HG03442 (cell line): ENCODE measurements at regions not wholly inside any gene's neighbourhood (a gene's known extent, or its start where the extent isn't known, plus 50 kb on each side); places are given as distances from the start of the nearest gene placed in this dataset.

Experiments used
- ATAC-seq: cut with Tn5 transposase; IDR thresholded peaks from one replicate; pipeline ENCODE4 v1.9.1; 2021; ENCODE audit warnings: mild to moderate bottlenecking, moderate library complexity; ENCODE audit not compliant: unreplicated experiment

DNA sequence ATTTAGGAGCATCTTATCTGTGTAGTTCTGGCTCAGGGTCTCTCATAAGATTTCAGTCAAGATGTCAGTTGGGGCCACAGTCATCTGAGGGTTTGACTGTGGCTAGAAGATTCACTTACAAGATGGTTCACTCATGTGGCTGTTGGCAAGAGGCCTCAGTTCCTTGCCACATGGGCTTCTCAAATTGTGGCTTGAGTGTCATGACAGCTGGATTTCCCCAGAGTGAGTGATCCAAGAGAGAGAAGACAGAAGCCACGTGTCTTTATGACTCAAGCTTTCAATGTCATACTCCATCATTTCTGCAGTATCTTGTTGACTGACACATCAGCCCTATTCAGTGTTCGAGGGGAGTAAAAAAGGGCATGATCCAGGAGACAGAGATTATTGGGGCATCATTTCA lies 131.3 kb upstream of the AP1S2 start:
- ATAC-seq = no peak

- no peak for ATAC-seq
These were observed 128.4 kb upstream of the AP1S2 start for GRCh38 chrX:15983034-15983433.

DNA sequence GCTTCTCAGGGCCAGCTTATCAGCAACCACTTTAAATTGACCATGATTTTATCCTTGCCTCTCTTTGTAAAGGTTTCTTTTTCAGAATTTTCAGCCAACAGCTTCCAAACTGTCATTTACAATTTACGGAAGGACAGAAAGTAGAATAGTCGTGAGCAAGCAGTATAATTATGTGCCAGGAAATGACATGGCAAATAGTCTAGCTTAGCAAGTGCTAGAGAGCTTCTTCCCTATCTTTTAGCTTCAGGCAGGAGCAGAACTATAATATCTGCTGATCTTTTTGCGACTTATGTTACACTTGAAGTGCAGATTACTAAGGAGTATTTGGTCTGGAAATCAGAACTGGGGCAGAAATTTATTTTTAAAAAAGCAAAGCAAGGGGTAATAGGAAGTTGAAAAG lies 123.0 kb upstream of the AP1S2 start:
- ATAC-seq = no peak

- no peak for ATAC-seq
These were observed 121.8 kb upstream of the AP1S2 start for GRCh38 chrX:15976396-15976795.

- ATAC-seq = no peak
These were observed 119.3 kb upstream of the AP1S2 start for GRCh38 chrX:15973946-15974345.

DNA sequence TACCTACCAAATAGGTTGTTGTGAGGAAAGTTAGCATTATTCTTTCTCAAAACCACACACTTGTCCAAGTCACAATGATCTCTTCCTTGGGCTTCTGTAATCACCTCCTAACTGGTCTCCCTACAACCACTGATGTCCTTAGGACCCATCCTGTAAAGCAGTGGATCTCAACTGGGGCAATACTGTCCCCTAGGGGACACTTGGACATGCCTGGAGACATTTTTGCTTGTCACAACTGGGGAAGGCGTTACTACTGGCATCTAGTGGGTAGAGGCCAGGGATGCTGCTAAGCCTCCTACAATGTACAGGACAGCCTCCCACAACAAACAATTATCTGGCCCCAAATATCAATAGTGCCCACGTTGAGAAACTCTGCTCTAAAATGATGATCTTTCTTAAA lies 118.7 kb upstream of the AP1S2 start:
- no peak for ATAC-seq

GRCh38 chrX:15971696-15972095 lies 117.1 kb upstream of the AP1S2 start:
- ATAC-seq = no peak

DNA sequence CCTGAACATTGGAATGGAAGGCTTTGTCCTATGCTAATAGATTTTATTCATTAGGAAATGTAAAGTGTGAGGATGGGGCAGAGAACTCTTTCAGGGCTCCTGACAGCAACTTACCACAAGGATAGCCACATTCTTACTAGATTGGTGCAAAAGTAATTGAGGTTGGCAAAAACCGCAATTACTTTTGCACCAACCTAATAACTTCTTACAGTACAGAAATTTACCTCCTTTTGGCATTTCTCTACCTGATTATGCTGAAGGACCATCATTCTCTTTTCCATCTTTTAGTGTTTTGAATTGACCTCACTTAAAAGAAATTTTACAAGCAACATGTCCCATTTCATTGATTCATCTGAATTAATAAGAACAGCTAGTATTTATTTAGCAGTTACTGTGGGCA lies 109.2 kb upstream of the AP1S2 start:
- no peak for ATAC-seq

- no peak for ATAC-seq
These were observed 105.6 kb upstream of the AP1S2 start for GRCh38 chrX:15960237-15960636.

DNA sequence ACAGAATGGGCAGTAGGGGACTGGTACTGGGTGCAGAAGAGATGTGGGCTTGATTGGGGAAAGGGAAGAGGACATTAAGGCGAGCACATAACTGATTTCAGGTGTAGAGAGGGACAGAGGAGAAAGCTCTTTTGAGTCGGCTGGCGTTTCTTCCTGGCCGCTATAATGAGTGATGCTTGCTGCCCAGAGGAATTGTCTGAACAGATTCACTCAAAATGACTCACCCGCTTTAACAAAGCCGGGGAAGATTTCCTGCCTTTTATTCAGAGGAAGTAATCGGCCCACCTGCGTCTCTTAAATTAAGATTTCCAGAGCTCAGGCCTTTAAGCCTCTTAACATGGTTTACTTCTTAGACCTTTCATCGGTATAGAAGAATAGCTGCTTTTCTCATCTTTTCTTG lies 102.1 kb upstream of the AP1S2 start:
- no peak for ATAC-seq

DNA sequence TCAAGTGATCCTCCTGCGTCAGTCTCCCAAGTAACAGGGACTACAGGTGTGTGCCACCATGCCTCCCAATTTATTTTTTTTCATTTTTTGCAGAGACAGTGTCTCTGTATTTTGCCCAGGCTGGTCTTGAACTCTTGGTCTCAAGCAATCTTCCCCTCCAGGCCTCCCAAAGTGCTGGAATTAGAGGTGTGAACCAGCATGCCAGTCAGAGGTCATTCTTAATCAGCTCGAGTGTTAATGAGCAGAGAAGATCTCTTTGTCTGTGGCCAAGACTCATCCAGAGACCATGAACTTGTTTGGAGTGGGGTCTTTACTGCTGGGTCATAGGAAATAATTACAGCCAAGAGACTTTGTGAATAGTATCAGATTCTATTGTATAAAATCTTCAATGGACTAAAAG lies 99.2 kb upstream of the AP1S2 start:
- ATAC-seq = no peak

DNA sequence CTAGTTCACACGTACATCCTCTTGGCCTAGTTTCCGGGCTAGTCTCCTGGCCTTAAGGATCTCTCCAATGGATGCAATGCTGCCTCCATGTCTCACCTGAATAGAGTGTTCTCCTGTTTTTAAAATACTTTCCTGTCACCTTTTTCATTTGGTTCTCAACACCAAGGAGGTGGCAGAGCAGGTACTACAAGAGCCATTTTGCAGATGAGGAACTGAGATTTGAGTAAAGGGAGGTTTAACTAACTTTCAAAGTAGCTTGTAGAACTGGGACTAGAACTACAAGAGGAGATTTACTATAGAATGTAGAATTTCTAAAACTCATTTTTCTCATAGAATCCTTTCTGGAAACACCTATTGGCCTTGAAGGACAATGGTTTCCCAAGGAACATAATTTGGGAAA lies 97.6 kb upstream of the AP1S2 start:
- no peak for ATAC-seq

GRCh38 chrX:15948318-15948660 lies 93.7 kb upstream of the AP1S2 start:
- no peak for ATAC-seq

DNA sequence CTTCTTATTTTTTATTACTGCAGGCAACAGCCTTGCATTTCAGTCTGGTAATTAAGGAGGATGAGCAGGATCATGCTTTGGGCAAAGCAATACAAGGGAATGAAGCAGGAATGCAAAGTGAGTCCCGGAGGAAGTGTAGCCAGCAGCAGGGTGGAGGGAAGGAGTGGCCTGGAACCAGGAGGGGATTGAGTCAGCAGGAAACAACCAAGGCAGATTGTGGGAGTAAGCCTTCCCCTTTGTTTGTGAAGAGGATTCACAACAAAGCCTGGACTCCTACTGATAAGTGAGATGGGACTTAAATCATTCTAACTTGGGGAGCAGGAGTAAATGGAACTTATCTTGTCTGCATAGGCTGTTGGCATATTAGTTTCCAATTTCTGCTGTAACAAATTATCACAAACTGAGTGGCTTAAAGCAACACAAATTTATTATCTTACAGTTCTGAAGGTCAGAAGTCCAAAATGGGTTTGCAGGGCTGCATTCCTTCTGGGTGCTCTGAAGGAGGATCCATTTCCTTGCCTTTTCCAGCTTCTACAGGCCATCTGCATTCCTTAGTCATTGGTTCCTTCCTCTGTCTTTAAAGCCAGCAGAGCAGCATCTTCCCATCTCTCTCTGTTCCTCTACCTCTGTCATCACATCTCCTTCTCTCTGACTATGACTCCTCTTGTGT lies 93.2 kb upstream of the AP1S2 start:
- no peak for ATAC-seq

DNA sequence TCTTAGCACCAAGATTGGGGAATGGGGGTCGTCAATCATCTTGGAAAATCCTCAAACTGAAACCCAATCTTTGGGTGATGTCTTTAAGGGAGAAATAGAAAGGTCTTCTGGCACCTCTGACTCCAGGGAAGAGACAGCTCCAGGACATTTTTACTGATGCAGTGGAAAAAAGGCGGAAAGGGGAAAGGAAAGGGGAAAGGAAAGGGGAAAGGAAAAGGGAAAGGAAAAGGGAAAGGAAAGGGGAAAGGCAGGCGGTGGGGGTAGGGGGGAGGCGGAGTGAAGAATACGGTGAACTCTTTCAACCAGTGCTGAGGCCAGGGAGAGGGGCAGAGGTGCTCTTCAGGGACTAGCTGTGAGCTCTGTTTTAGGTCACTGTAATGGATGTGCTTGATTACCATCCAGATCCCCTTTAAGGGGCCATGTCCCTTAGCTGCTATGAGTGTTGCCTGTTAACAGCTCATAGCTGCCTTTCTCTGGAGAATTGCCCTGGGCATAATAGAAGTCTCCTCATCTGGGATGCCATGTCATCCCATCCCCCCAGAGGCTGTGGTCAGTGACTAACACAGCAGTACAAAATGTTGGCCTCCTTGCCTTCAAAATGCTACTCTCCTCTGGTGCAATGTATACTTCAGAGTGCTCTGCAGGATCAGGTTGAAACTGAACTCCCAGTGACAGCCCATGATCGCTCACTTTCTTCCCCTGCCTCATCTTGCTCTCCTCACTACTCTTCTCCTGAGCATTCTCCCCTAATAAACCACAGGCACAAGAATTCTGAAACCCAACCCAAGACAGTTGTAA lies 92.4 kb upstream of the AP1S2 start:
- ATAC-seq = no peak

GRCh38 chrX:15943391-15943790 lies 88.8 kb upstream of the AP1S2 start:
- no peak for ATAC-seq

- no peak for ATAC-seq
These were observed 87.7 kb upstream of the AP1S2 start for GRCh38 chrX:15942307-15942706.

- ATAC-seq = no peak
These were observed 85.1 kb upstream of the AP1S2 start for GRCh38 chrX:15939737-15940136.

- ATAC-seq = no peak
These were observed 83.5 kb upstream of the AP1S2 start for GRCh38 chrX:15938072-15938471.

DNA sequence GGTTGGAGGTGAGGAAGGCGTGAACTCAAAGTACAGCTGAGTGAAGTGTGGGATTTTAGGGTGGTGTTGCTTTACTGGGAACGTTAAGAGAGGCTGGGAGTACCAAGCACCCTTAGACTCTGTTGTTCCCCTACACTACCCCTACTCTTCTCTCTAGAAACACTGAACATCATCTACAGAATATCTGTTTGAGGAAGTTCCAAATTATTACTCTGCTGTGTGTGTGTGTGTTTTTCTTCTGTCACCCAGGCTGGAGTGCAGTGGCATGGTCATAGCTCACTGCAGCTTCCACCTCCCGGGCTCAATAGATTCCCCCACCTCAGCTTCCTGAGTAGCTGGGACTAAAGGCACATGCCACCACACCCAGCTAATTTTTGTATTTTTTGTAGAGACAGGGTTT lies 76.7 kb upstream of the AP1S2 start:
- ATAC-seq = no peak

DNA sequence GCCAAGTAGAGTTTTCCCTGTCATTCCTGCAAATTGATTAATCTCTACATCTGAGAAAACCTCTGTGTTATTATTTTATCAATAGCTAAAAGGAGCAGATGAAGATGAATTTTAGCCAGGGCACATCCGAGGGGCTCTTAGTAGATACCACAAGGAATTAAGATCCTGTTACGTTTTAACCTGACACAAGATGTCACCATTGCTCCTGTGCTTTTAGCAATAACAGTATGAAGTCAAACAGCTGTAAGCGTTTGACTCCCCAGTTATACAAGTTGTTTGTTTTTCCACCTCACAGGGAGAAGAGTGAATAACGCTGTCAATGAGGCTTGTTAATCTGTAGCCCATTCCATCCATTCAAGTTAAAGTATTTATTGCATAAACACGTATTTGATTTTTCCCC lies 76.0 kb upstream of the AP1S2 start:
- no peak for ATAC-seq

DNA sequence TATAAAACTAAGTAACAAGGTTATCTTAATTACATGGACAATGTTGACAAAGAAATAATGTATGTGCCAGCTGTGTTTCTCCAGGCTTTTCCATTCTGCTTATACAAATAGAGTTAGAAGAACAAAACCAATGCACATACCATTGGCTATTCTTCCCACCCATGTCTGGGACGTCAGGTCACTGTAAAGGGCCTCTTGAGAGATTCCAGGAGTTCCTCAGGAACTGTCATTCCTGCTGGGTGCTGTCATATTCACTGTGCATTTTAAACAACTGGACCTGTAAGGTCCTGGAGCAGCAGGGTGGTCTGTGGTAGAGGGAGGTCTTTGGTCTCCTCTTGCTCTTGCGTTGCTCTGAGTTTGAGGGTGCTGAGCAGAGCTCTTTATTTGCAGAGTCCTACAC lies 74.6 kb upstream of the AP1S2 start:
- no peak for ATAC-seq

- no peak for ATAC-seq
These were observed 72.0 kb upstream of the AP1S2 start for GRCh38 chrX:15926622-15927021.
